Heart left ventricle (tissue), 13 donors: ENCODE measurements at regions not wholly inside any gene's neighbourhood (a gene's known extent, or its start where the extent isn't known, plus 50 kb on each side); places are given as distances from the start of the nearest gene placed in this dataset.

Source experiments
- POLR2A ChIP-seq, 2 donors: fragments of 450-650 bp; IDR thresholded peaks; one replicate each; pipeline ENCODE4 v1.6.1; 2017; ENCODE audit warnings: antibody characterized with exemption in 2 of 2, mild to moderate bottlenecking in 2 of 2, moderate library complexity in 2 of 2
- TF ChIP-seq, protein P1 (sequence below), 12 donors: fragments of 200-600 bp; sonication (generic) in 4 of 12; IDR thresholded peaks; one replicate each; pipeline versions ENCODE4 v1.5.0 to v1.8.0; 2018 to 2022; ENCODE audit warnings: antibody characterized with exemption in 12 of 12, mild to moderate bottlenecking in 5 of 12
- donor health status: ischemic (EF 13 %, LVEDD 7.1; RV severe dilation, severe dysfunction).
- donor health status: DM: no; HTN: yes; CAD: no.
- donor health status: DM: no; HTN: no; CAD: no.
- donor health status: ischemic (EF 25% LVEDD 6.9; RV normal size, moderate dysfunction).
- donor health status: ischemic (EF 25% LVEDD 5.7; RV mildly dilated, moderate dysfunction).
- donor health status: ischemic (EF 35%, LVEDD 5.7; RV mildly dilated, moderate dysfunction).
- donor health status: nonischemic (EF 11% LVEDD 7.7; RV severe dilation, severe dysfunction).
- donor health status: DM: yes; HTN: yes; CAD: no.
- donor health status: PGD.
- donor health status: ischemic (EF 29% LVEDD 5.4; RV normal size, mild dysfunction).
- donor health status: nonischemic (EF 23%, LVEDD 6.1; RV moderate dilation, normal function).

DNA sequence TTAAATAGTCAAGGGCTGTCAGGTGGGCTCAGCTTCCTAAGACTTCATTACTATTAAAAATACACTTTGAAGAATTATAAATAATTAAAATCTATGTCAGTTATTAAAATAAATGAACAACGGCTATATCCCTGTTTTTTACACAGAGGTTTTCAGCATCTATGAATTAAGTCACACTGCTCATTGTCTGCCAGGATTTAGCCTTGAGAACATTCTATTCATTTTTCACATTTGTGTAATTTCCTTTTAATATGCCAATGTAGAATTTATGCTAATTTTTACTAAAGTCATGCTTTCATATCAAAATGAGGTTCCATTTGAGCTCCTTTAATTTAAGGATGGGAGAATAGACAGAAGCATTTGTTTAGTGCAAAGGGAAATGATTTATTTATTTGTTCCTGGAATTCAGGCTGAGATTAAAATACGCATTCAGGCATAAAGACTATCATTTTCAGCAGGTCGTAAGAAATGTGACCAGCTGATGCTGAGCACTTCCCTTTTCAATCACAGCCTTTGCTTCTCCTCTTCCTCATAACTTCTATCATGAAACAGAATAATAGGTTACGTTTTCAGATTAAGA, 345.1 kb downstream of the MFSD1 start:
- TF ChIP-seq, protein P1, sequence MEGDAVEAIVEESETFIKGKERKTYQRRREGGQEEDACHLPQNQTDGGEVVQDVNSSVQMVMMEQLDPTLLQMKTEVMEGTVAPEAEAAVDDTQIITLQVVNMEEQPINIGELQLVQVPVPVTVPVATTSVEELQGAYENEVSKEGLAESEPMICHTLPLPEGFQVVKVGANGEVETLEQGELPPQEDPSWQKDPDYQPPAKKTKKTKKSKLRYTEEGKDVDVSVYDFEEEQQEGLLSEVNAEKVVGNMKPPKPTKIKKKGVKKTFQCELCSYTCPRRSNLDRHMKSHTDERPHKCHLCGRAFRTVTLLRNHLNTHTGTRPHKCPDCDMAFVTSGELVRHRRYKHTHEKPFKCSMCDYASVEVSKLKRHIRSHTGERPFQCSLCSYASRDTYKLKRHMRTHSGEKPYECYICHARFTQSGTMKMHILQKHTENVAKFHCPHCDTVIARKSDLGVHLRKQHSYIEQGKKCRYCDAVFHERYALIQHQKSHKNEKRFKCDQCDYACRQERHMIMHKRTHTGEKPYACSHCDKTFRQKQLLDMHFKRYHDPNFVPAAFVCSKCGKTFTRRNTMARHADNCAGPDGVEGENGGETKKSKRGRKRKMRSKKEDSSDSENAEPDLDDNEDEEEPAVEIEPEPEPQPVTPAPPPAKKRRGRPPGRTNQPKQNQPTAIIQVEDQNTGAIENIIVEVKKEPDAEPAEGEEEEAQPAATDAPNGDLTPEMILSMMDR (IDR thresholded peaks at IDR 0.05) = no peak
- no peak for TF ChIP-seq POLR2A (IDR thresholded peaks at IDR 0.05)
